ENCODE measurements at regions not wholly inside any gene's neighbourhood (a gene's known extent, or its start where the extent isn't known, plus 50 kb on each side); places are given as distances from the start of the nearest gene placed in this dataset.
"Not testable (repeated sequence)": the region's sequence is repeated elsewhere in the genome, so short reads cannot be mapped to it uniquely, and the experiment has no call there.

DNA sequence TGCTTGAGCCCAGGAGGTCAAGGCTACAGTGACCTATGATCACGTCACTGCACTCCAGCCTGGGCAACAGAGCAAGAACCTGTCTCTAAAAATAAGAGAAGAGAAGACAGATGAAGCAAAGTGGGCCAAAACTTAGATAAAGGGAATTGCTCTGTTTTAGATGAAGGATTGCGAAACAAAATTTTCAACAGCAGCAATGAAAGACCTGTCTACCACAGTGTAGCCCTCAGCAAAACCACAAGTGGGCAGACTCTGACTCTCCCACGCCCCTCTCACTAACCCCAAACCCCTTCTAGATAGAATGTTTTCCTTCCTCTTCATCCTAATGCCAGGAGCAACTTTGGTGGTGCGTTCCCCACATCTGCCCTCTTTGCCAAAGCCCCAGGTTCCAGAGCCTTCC is 105.6 kb upstream of the ALDH3B2 start:
- Histone ChIP-seq H3K4me3 (no peak overlapping the region), H3K27me3 (no peaks in the 10 kb centered on the region), H3K27ac (no peak overlapping the region), H3K36me3 (no peaks in the 10 kb centered on the region), H3K9me3 (no peaks in the 10 kb centered on the region), H3K4me1 (no peaks in the 10 kb centered on the region)
- no peak for TF ChIP-seq POLR2A (IDR thresholded peaks at IDR 0.05)
- no peak for DNase-seq

DNA sequence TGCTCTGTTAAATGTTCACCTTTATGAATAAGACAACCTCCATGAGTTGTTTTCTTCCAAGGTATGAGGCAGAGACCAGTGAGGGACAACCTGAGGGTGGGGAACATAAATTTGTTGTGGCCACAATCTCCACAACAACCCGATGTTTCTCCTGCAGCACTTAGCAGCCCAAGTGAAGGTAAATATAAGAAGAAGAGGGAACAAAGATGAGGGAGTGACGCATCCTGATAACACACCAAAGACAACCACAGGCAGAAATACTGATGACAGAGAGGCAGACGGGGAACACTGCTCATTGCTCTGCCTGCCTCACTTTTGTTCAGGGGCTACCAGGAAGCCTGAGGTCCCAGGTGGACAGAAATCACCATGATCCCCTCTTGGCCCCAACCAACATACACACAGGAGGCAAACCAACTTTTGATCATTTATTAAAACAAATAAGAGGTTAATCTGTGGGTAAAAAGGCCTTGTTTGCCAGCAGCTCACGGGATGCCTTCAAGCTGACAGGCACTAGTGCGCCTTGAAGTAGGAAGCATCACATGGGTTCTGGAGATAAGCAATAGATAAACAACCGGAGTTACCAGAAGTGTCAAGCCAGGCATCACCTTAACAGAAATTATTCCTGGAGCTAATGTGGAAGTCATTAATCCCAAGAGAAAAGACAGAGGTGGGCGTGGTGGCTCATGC is 104.9 kb upstream of the ALDH3B2 start:
- not testable (repeated sequence) for H3K36me3 ChIP-seq, DNase-seq, H3K9me3 ChIP-seq, H3K4me3 ChIP-seq, H3K27me3 ChIP-seq, H3K27ac ChIP-seq, H3K4me1 ChIP-seq

DNA sequence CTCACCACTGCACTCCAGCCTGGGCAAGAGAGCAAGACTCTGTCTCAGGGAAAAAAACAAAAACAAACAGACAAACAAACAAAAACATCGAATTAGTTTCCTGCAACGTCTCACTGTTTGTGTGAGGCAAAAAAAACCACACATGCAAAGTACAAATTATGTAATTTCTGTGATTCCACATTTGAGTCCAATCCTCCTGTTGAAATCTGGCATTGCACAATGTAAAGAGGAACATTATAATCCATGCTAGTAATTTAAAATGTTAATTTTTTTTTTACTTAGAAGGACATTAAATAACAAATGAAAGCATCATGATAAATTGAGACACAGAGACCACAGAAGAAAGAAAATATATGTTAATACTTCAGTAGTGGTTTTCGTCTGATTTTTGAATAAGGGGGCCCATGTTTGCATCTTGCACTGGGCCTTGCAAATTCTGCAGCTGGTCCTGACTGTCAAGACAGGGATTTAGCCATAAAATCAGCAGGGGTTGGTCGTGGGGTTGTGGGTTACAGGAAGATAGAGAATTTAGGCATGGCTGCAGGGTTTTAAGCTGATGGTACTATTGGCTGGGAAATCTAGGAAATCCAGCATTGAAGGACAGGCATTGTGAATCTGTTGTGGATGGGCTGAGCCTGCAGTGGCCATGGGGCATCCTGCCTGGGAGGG is 102.6 kb upstream of the ALDH3B2 start:
- H3K27ac ChIP-seq, result no peak overlapping the region
- DNase-seq, result no peak

DNA sequence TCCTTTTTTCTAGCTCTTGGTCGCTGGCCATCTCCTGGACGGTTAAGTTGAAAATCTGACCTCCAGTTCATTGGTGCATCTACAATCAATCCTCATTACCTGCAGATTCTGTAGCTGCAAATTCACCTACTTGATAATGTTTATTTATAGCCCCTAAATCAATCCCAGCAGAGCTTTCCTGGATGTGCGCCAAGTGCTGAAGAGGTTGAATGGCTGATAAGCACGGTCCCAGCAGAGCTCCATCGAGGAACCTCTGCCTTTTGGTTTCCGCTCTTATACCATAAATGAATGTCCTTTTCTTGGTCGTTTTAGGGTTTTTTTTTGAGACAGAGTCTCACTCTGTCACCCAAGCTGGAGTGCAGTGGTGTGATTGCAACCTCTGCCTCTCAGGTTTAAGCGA is 99.8 kb upstream of the ALDH3B2 start:
- not testable (repeated sequence) for DNase-seq, H3K36me3 ChIP-seq, H3K4me1 ChIP-seq, H3K27me3 ChIP-seq, H3K9me3 ChIP-seq, H3K27ac ChIP-seq, H3K4me3 ChIP-seq

More for the DNA sequence above, 102.6 kb upstream of the ALDH3B2 start:
- H3K4me3 ChIP-seq, result no peak overlapping the region
- TF ChIP-seq, protein P1, sequence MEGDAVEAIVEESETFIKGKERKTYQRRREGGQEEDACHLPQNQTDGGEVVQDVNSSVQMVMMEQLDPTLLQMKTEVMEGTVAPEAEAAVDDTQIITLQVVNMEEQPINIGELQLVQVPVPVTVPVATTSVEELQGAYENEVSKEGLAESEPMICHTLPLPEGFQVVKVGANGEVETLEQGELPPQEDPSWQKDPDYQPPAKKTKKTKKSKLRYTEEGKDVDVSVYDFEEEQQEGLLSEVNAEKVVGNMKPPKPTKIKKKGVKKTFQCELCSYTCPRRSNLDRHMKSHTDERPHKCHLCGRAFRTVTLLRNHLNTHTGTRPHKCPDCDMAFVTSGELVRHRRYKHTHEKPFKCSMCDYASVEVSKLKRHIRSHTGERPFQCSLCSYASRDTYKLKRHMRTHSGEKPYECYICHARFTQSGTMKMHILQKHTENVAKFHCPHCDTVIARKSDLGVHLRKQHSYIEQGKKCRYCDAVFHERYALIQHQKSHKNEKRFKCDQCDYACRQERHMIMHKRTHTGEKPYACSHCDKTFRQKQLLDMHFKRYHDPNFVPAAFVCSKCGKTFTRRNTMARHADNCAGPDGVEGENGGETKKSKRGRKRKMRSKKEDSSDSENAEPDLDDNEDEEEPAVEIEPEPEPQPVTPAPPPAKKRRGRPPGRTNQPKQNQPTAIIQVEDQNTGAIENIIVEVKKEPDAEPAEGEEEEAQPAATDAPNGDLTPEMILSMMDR (IDR thresholded peaks at IDR 0.05), result no peak
- no peak for TF ChIP-seq POLR2A (IDR thresholded peaks at IDR 0.05)
- H3K4me1 ChIP-seq, result no peaks in the 10 kb centered on the region
- no peaks in the 10 kb centered on the region for H3K9me3 ChIP-seq
- no peaks in the 10 kb centered on the region for H3K36me3 ChIP-seq
- H3K27me3 ChIP-seq, result no peaks in the 10 kb centered on the region

DNA sequence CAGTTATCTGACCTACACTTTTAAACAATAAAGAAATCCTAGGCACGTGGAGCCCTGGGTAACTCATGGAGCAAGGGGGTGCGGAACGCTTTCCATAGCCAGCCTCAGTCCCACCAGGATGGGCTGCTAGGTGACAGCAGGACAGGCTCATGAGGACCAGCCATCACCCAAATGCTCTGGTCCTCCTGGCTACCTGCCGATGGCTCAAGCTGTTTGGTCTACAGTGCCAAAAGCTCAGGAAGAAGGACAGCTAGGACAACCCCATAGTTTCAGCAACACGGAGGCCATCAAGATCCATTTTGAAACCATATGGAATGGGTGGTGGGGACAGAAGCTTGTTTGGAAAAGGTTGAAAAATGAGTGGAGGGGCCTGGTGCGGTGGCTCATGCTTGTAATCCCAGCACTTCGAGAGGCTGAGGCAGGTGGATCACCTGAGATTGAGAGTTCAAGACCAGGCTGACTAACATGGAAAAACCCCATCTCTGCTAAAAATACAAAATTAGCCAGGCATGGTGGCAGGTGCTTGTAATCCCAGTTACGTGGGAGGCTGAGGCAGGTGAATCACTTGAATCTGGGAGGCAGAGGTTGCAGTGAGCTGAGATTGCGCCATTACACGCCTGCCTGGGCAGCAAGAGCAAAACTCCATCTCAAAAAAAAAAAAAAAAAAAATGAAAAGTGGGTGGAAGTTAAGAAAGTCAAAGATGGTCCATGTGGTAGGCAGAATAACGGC is 93.7 kb upstream of the ALDH3B2 start:
- DNase-seq, H3K4me1 ChIP-seq, H3K27ac ChIP-seq, H3K27me3 ChIP-seq, H3K36me3 ChIP-seq, H3K9me3 ChIP-seq, H3K4me3 ChIP-seq: not testable (repeated sequence)

DNA sequence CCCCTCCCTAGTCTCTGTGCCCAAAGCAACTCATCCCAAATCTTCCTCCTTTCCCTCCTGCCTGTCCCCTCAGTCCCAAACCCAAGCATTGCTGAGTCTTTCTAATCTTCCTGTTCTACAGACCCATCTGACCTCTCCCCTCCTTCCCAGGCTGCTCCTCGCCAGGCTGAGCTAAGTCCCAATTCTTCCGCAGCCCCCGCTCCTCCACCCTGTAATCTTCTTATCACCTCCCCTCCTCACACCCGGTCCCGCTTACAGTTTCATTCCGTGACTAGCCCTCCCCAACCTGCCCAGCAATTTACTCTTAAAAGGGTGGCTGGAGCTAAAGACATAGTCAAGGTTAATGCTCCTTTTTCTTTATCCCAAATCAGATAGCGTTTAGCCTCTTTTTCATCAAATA is 86.8 kb upstream of the ALDH3B2 start:
- H3K36me3 ChIP-seq, result not testable (repeated sequence)

DNA sequence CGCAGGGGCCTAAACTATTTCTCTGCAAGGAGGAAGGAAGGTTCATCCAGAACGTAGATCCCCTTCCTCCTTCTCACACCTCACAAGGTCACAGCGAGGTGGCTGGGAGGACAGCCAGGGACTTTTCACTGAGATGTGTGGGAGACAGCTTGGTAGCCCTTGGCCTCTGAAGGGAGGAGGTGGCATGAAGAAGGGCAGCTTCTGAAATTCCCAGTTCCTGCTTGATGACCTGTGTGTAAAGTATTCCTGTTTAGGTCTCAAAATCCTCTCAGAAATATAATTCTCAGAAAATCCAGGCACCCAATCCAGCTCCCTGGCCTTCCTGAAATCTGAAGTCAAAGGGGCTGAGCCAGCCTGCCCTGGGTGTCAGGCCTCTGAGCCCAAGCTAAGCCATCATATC is 84.9 kb upstream of the ALDH3B2 start:
- not testable (repeated sequence) for H3K9me3 ChIP-seq, H3K4me3 ChIP-seq, H3K4me1 ChIP-seq, H3K27me3 ChIP-seq, DNase-seq, H3K27ac ChIP-seq, H3K36me3 ChIP-seq

More for the DNA sequence above, 86.8 kb upstream of the ALDH3B2 start:
- DNase-seq, H3K27ac ChIP-seq, H3K4me1 ChIP-seq, H3K9me3 ChIP-seq, H3K4me3 ChIP-seq, H3K27me3 ChIP-seq: not testable (repeated sequence)

DNA sequence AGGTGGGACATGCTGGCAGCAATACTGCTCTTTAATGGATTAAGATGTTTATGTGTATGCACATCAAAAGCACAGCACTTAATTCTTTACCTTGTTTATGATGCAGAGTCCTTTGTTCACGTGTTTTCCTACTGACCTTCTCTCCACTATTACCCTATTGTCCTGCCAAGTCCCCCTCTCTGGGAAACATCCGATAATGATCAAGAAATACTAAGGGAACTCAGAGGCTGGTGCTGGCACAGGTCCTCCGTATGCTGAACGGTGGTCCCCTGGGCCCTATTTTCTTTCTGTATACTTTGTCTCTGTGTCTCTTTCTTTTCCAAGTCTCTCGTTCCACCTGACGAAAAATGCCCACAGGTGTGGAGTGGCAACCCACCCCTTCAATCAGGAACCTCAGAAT is 84.0 kb upstream of the ALDH3B2 start:
- not testable (repeated sequence) for H3K9me3 ChIP-seq, H3K4me3 ChIP-seq, DNase-seq, H3K27me3 ChIP-seq, H3K4me1 ChIP-seq, H3K36me3 ChIP-seq, H3K27ac ChIP-seq

DNA sequence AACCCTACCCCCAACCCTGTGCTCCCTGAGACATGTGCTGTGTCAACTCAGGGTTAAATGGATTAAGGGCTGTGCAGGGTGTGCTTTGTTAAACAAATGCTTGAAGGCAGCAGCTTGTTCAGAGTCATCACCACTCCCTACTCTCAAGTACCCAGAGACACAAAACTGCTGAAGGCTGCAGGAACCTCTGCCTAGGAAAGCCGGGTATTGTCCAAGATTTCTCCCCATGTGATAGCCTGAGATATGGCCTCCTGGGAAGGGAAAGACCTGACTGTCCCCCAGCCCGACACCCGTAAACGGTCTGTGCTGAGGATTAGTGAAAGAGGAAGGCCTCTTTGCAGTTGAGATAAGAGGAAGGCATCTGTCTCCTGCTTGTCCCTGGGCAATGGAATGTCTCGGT is 83.6 kb upstream of the ALDH3B2 start:
- not testable (repeated sequence) for H3K36me3 ChIP-seq, H3K4me1 ChIP-seq, H3K9me3 ChIP-seq, H3K27ac ChIP-seq, H3K4me3 ChIP-seq, H3K27me3 ChIP-seq, DNase-seq

DNA sequence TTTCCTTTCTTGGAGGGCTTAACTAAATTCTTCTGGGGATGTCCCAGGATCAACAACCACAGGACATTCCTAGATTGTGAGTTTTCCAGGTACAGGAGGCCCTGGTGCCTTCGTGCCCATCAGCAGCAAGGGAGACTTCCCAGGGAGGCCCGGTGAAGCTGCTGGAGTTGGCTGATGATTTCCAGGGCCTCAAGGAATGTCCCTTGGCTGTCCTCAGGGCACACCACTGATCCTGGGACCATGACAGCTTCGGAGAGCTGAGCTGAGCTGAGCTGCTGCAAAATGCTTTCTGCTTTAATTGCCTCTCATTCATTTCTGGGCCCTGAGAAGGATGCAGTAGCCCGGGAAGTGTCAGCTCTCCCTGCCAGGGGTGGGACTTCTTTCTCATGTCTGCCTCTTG is 79.4 kb upstream of the ALDH3B2 start:
- not testable (repeated sequence) for H3K36me3 ChIP-seq, H3K9me3 ChIP-seq, DNase-seq, H3K27me3 ChIP-seq, H3K27ac ChIP-seq, H3K4me1 ChIP-seq, H3K4me3 ChIP-seq

Data from Peyer's patch (tissue), 4 donors.